Smooth muscle cell (in vitro differentiated cells): ENCODE measurements at regions not wholly inside any gene's neighbourhood (a gene's known extent, or its start where the extent isn't known, plus 50 kb on each side); places are given as distances from the start of the nearest gene placed in this dataset.

ENCODE experiments used
- DNase-seq: peaks from one replicate; lab custom pipeline; 2025; ENCODE audit not compliant: unreplicated experiment; lab: John Stamatoyannopoulos, UW
- H2AFZ ChIP-seq: fragments of 200-600 bp; sonication (generic); 2 replicates; pipeline ENCODE4 v1.6.0; 2016; ENCODE audit warnings: antibody characterized with exemption, low read depth, mild to moderate bottlenecking
- H3F3A ChIP-seq: fragments of 200-600 bp; sonication (generic); 2 replicates; pipeline ENCODE4 v1.6.0; 2017; ENCODE audit warnings: antibody characterized with exemption, low read depth
- H3K27ac ChIP-seq: fragments of 200-600 bp; sonication (generic); 2 replicates; pipeline ENCODE4 v1.5.1; 2016; ENCODE audit warnings: low read depth, mild to moderate bottlenecking
- H3K27me3 ChIP-seq: fragments of 200-600 bp; sonication (generic); 2 replicates; pipeline ENCODE4 v1.6.1; 2016; ENCODE audit warnings: low read depth, mild to moderate bottlenecking
- H3K36me3 ChIP-seq: fragments of 200-600 bp; sonication (generic); 2 replicates; pipeline ENCODE4 v1.5.1; 2016; ENCODE audit warnings: low read depth
- H3K4me1 ChIP-seq: fragments of 200-600 bp; sonication (generic); 2 replicates; pipeline ENCODE4 v1.5.1; 2016; ENCODE audit warnings: low read depth
- H3K4me2 ChIP-seq: fragments of 200-600 bp; sonication (generic); 2 replicates; pipeline ENCODE4 v1.6.0; 2016; ENCODE audit warnings: mild to moderate bottlenecking
- H3K4me3 ChIP-seq: fragments of 200-600 bp; sonication (generic); 2 replicates; pipeline ENCODE4 v1.5.1; 2016; ENCODE audit warnings: mild to moderate bottlenecking
- H3K79me2 ChIP-seq: fragments of 200-600 bp; sonication (generic); 2 replicates; pipeline ENCODE4 v1.6.0; 2016; ENCODE audit warnings: low read depth, mild to moderate bottlenecking
- H3K9ac ChIP-seq: fragments of 200-600 bp; sonication (generic); 2 replicates; pipeline ENCODE4 v1.6.0; 2016; ENCODE audit warnings: low read depth
- H3K9me3 ChIP-seq: fragments of 200-600 bp; sonication (generic); replicated peaks from 2 replicates; pipeline ENCODE4 v1.5.1; 2016; ENCODE audit warnings: low read depth
- H4K20me1 ChIP-seq: fragments of 200-600 bp; sonication (generic); 2 replicates; pipeline ENCODE4 v1.6.0; 2016; ENCODE audit warnings: low read depth
- CTCF ChIP-seq: fragments of 200-600 bp; sonication (generic); IDR thresholded peaks from 2 replicates; pipeline ENCODE4 v1.5.1; 2017; ENCODE audit warnings: borderline replicate concordance, mild to moderate bottlenecking, antibody characterized with exemption; ENCODE audit not compliant: insufficient read depth, poor library complexity, severe bottlenecking
- WGBS: methylation state at CpG from one replicate; pipeline ENCODE4 v1.1.7; 2016; ENCODE audit warnings: low lambda C conversion rate; 5-methylcytosine and 5-hydroxymethylcytosine counted together

- H3K9me3 ChIP-seq: no peaks in the 10 kb centered on the region
- no peak for TF ChIP-seq CTCF
- WGBS: 74% methylated on average over 1 of the region's 1 CpG
- no peaks in the 10 kb centered on the region for H3K79me2 ChIP-seq
- no peak overlapping the region for H3K4me2 ChIP-seq
- no peak overlapping the region for H2AFZ ChIP-seq
- no peaks in the 10 kb centered on the region for H3K36me3 ChIP-seq
- H4K20me1 ChIP-seq: no peaks in the 10 kb centered on the region
- H3F3A ChIP-seq: no peaks in the 10 kb centered on the region
- no peak for DNase-seq
- H3K27ac ChIP-seq: no peak overlapping the region
- no peak overlapping the region for H3K4me3 ChIP-seq
- peaks cover 5% of the 10 kb centered on the region for H3K4me1 ChIP-seq
- no peak overlapping the region for H3K9ac ChIP-seq
- no peaks in the 10 kb centered on the region for H3K27me3 ChIP-seq
Measured at GRCh38 chr12:45581112-45581511, 148.4 kb upstream of the ARID2 start.

DNA sequence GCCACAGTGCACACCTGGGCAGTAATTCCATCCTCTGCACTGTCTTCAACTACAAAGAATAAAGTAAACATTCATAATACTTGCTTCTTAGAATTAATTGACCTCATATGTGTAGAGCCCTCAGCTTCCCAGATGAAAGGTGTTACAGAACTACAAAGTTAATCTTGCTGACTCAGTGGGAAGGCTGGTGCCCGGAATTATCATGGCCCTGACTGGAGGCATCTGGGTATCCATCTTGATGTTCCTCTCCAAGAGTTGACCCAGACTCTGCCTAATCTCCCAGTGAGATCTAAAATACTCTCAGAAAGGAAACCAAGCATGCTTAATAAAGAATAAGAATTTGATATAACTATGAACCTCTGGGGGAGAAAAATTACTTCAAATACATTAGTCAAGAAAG lies 147.0 kb upstream of the ARID2 start:
- TF ChIP-seq CTCF: no peak
- Histone ChIP-seq H3K4me2 (peak overlapping the region; percentile 51), H3K27ac (no peak overlapping the region), H3K27me3 (no peaks in the 10 kb centered on the region), H3K36me3 (no peaks in the 10 kb centered on the region), H3F3A (no peaks in the 10 kb centered on the region), H3K4me1 (peaks cover 5% of the 10 kb centered on the region), H3K9ac (no peak overlapping the region), H3K4me3 (no peak overlapping the region), H4K20me1 (no peaks in the 10 kb centered on the region), H3K79me2 (no peaks in the 10 kb centered on the region), H3K9me3 (no peaks in the 10 kb centered on the region), H2AFZ (no peak overlapping the region)
- DNase-seq: no peak
- WGBS: 52% methylated on average over 1 of the region's 1 CpG

DNA sequence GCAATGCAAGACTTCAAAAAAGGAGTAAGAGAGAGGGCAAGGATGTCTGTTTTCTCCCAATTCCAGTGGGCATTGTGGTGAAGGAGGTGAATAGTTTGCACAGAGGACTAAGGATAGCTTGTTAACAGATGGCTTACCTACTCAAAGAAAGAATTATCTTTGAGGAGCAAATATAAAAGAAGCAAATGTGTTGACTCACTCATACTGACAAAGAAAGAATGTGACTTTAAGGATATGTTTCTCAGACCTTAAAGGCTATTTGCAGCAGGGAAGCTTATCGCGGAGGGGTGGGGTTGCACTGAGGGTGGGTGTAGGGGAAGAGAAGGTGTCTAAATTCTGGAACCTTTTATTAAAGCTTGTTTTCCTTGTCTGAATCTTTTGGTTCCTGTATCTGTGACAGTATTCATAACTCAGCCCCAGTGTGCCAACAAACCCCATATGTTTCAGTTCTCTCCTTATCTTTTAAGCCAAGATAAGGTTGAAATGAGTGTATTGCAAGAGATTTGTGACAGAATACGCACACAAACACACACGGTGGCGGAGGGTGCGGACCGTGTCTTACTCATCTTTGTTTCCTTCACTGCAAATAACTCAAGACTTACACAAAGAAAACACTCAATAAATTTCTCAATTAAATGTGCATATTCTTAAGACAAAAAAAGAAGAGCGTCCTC lies 146.4 kb upstream of the ARID2 start:
- no peaks in the 10 kb centered on the region for H3F3A ChIP-seq

More for the DNA sequence above, 146.4 kb upstream of the ARID2 start:
- H3K4me1 ChIP-seq: peaks cover 5% of the 10 kb centered on the region
- H3K79me2 ChIP-seq: no peaks in the 10 kb centered on the region
- 36% methylated on average over 8 of the region's 8 CpGs for WGBS
- H3K4me2 ChIP-seq: peak overlapping the region; percentile 51
- H3K9ac ChIP-seq: no peak overlapping the region
- H4K20me1 ChIP-seq: no peaks in the 10 kb centered on the region
- no peaks in the 10 kb centered on the region for H3K27me3 ChIP-seq
- H3K9me3 ChIP-seq: no peaks in the 10 kb centered on the region
- H3K36me3 ChIP-seq: no peaks in the 10 kb centered on the region
- DNase-seq: no peak
- H3K27ac ChIP-seq: peak overlapping the region; percentile 22
- H2AFZ ChIP-seq: no peak overlapping the region
- H3K4me3 ChIP-seq: peak overlapping the region; percentile 4
- TF ChIP-seq CTCF: no peak
